PC-3 (cell line): ENCODE measurements at regions not wholly inside any gene's neighbourhood (a gene's known extent, or its start where the extent isn't known, plus 50 kb on each side); places are given as distances from the start of the nearest gene placed in this dataset.

Source experiments
- ATAC-seq: fragments of 200-7000 bp; cut with Tn5 transposase; 2 replicates; pipeline ENCODE4 v1.9.1; 2020; ENCODE audit warnings: mild to moderate bottlenecking, moderate library complexity
- BruUV-seq: library from RNA; stranded (reverse); fragments of 400-500 nt; replicated peaks from 2 replicates; lab custom pipeline; 2021; lab: Mats Ljungman, UMichigan
- CTCF ChIA-PET: fragments of 300-600 bp; sonication (Branson Sonifier 250); formaldehyde crosslinking; loops from one replicate; lab custom pipeline; 2022; ENCODE audit warnings: antibody characterized with exemption; lab: Charles Lee
- POLR2A ChIA-PET: fragments of 300-600 bp; sonication (Branson Sonifier 250); formaldehyde crosslinking; loops from one replicate; lab custom pipeline; 2022; ENCODE audit warnings: antibody characterized with exemption; ENCODE audit not compliant: unreplicated experiment; lab: Charles Lee
- DNase-seq: peaks from one replicate; pipeline ENCODE4 v3.0.0-alpha.2; 2015
- H2AFZ ChIP-seq: fragments of 300-600 bp; sonication (generic); 2 replicates; pipeline ENCODE4 v1.6.0; 2016; ENCODE audit warnings: antibody characterized with exemption, low read length
- H3F3A ChIP-seq: fragments of 300-600 bp; sonication (generic); one replicate; pipeline ENCODE4 v1.6.0; 2017; ENCODE audit warnings: antibody characterized with exemption, low read length, control low read depth, mild to moderate bottlenecking; ENCODE audit not compliant: unreplicated experiment
- H3K27ac ChIP-seq: fragments of 300-600 bp; sonication (generic); 2 replicates; pipeline ENCODE4 v1.5.1; 2016; ENCODE audit warnings: mild to moderate bottlenecking, low read length
- H3K27me3 ChIP-seq: fragments of 300-600 bp; sonication (generic); 2 replicates; pipeline ENCODE4 v1.6.1; 2016; ENCODE audit warnings: low read length, mixed read lengths
- H3K36me3 ChIP-seq: fragments of 300-600 bp; sonication (generic); 2 replicates; pipeline ENCODE4 v1.6.1; 2016; ENCODE audit warnings: low read depth, mixed run types, low read length, mixed read lengths
- H3K4me1 ChIP-seq: fragments of 300-600 bp; sonication (generic); 2 replicates; pipeline ENCODE4 v1.5.1; 2016; ENCODE audit warnings: low read length; ENCODE audit not compliant: insufficient read depth
- H3K4me2 ChIP-seq: fragments of 300-600 bp; sonication (generic); 2 replicates; pipeline ENCODE4 v1.6.0; 2016; ENCODE audit warnings: low read length
- H3K4me3 ChIP-seq: fragments of 300-600 bp; sonication (generic); 2 replicates; pipeline ENCODE4 v1.5.1; 2016; ENCODE audit warnings: mild to moderate bottlenecking, low read length, mixed read lengths
- H3K79me2 ChIP-seq: fragments of 300-600 bp; sonication (generic); 2 replicates; pipeline ENCODE4 v1.6.1; 2017; ENCODE audit warnings: low read length, mixed read lengths
- H3K9ac ChIP-seq: fragments of 300-600 bp; sonication (generic); 2 replicates; pipeline ENCODE4 v1.6.0; 2016; ENCODE audit warnings: mild to moderate bottlenecking, low read length
- H3K9me2 ChIP-seq: fragments of 300-600 bp; sonication (generic); replicated peaks from 2 replicates; pipeline ENCODE4 v1.6.1; 2016; ENCODE audit warnings: mixed run types, low read length, mixed read lengths
- H3K9me3 ChIP-seq: fragments of 300-600 bp; sonication (generic); 2 replicates; pipeline ENCODE4 v1.6.1; 2016; ENCODE audit warnings: low read length, mixed read lengths
- H4K20me1 ChIP-seq: fragments of 300-600 bp; sonication (generic); 2 replicates; pipeline ENCODE4 v1.6.1; 2016; ENCODE audit warnings: low read length, mixed read lengths
- EZH2 ChIP-seq: fragments of 300-600 bp; sonication (generic); IDR thresholded peaks from one replicate; pipeline ENCODE4 v1.6.1; 2017; ENCODE audit warnings: antibody characterized with exemption, mild to moderate bottlenecking, low read length; ENCODE audit not compliant: unreplicated experiment
- EZH2phosphoT487 ChIP-seq: fragments of 300-600 bp; sonication (generic); IDR thresholded peaks from 2 replicates; pipeline ENCODE4 v1.6.1; 2018; ENCODE audit warnings: mild to moderate bottlenecking, antibody characterized with exemption, low read length, borderline replicate concordance
- intact Hi-C: fragments of 100-400 bp; cut with micrococcal nuclease; formaldehyde crosslinking; loops from 2 replicates; pipeline ENCODE4 v1.9.0; 2023
- TF ChIP-seq, protein P1 (sequence below): fragments of 300-600 bp; sonication (generic); conservative IDR thresholded peaks from 2 replicates; pipeline ENCODE4 v1.5.1; 2017; ENCODE audit warnings: antibody characterized with exemption, low read depth, mild to moderate bottlenecking, low read length

GRCh38 chr18:79595876-79596374 lies 83.7 kb upstream of the CTDP1 start:
- Histone ChIP-seq H3K4me2 (no peak overlapping the region), H3F3A (no peaks in the 10 kb centered on the region), H3K9me2 (no peaks in the 10 kb centered on the region), H3K9me3 (no peaks in the 10 kb centered on the region), H4K20me1 (no peaks in the 10 kb centered on the region), H3K79me2 (no peaks in the 10 kb centered on the region), H3K27ac (no peak overlapping the region), H3K4me3 (no peak overlapping the region), H3K36me3 (no peaks in the 10 kb centered on the region), H3K9ac (no peak overlapping the region), H3K4me1 (peaks cover 9% of the 10 kb centered on the region), H3K27me3 (peaks cover 58% of the 10 kb centered on the region), H2AFZ (no peak overlapping the region)
- ATAC-seq (no peak), DNase-seq (no peak)
- CTCF ChIA-PET: no interaction called here
- intact Hi-C loops: no loop called here
- POLR2A ChIA-PET: no interaction called here
- TF ChIP-seq, protein P1, sequence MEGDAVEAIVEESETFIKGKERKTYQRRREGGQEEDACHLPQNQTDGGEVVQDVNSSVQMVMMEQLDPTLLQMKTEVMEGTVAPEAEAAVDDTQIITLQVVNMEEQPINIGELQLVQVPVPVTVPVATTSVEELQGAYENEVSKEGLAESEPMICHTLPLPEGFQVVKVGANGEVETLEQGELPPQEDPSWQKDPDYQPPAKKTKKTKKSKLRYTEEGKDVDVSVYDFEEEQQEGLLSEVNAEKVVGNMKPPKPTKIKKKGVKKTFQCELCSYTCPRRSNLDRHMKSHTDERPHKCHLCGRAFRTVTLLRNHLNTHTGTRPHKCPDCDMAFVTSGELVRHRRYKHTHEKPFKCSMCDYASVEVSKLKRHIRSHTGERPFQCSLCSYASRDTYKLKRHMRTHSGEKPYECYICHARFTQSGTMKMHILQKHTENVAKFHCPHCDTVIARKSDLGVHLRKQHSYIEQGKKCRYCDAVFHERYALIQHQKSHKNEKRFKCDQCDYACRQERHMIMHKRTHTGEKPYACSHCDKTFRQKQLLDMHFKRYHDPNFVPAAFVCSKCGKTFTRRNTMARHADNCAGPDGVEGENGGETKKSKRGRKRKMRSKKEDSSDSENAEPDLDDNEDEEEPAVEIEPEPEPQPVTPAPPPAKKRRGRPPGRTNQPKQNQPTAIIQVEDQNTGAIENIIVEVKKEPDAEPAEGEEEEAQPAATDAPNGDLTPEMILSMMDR: no peak
- no peak for TF ChIP-seq EZH2
- BruUV-seq: no TSS peak

GRCh38 chr18:79596446-79597175 lies 83.0 kb upstream of the CTDP1 start:
- H3K4me1 ChIP-seq: peaks cover 9% of the 10 kb centered on the region
- POLR2A ChIA-PET: no interaction called here
- H3K27ac ChIP-seq: no peak overlapping the region
- CTCF ChIA-PET: no interaction called here
- no peak overlapping the region for H3K4me3 ChIP-seq
- H3K9me3 ChIP-seq: no peaks in the 10 kb centered on the region
- BruUV-seq: no TSS peak
- H2AFZ ChIP-seq: no peak overlapping the region
- no peaks in the 10 kb centered on the region for H3K36me3 ChIP-seq
- intact Hi-C loops: no loop called here
- no peak for DNase-seq
- H3F3A ChIP-seq: no peaks in the 10 kb centered on the region
- no peaks in the 10 kb centered on the region for H3K79me2 ChIP-seq
- TF ChIP-seq, protein P1: no peak
- TF ChIP-seq EZH2 (no peak), EZH2phosphoT487 (no peak)
- no peak overlapping the region for H3K4me2 ChIP-seq
- H3K9me2 ChIP-seq: no peaks in the 10 kb centered on the region
- no peak for ATAC-seq
- peaks cover 55% of the 10 kb centered on the region for H3K27me3 ChIP-seq
- no peak overlapping the region for H3K9ac ChIP-seq
- H4K20me1 ChIP-seq: no peaks in the 10 kb centered on the region

GRCh38 chr18:79597176-79597830 lies 82.3 kb upstream of the CTDP1 start:
- ATAC-seq: no peak
- Histone ChIP-seq H3K9me3 (no peaks in the 10 kb centered on the region), H3K4me1 (peaks cover 9% of the 10 kb centered on the region), H3K9me2 (no peaks in the 10 kb centered on the region), H2AFZ (no peak overlapping the region), H3K4me3 (no peak overlapping the region), H3K79me2 (no peaks in the 10 kb centered on the region), H3K9ac (no peak overlapping the region), H3K4me2 (no peak overlapping the region), H3K27ac (no peak overlapping the region), H3K27me3 (peaks cover 49% of the 10 kb centered on the region), H4K20me1 (no peaks in the 10 kb centered on the region), H3K36me3 (no peaks in the 10 kb centered on the region), H3F3A (no peaks in the 10 kb centered on the region)
- TF ChIP-seq EZH2phosphoT487 (no peak), EZH2 (no peak)
- TF ChIP-seq, protein P1: no peak
- no peak for DNase-seq
- CTCF ChIA-PET: no interaction called here
- no TSS peak for BruUV-seq
- intact Hi-C loops: no loop called here
- POLR2A ChIA-PET: no interaction called here
